Loucy (cell line): ENCODE measurements at regions not wholly inside any gene's neighbourhood (a gene's known extent, or its start where the extent isn't known, plus 50 kb on each side); places are given as distances from the start of the nearest gene placed in this dataset.

Experiments
- H2AFZ ChIP-seq: fragments of 200-600 bp; sonication (generic); 2 replicates; pipeline ENCODE4 v1.6.0; 2016; ENCODE audit warnings: antibody characterized with exemption, mild to moderate bottlenecking, low read length, moderate library complexity
- H3F3A ChIP-seq: fragments of 200-600 bp; 2 replicates; pipeline ENCODE4 v1.6.0; 2016; ENCODE audit warnings: antibody characterized with exemption, low read depth, mild to moderate bottlenecking
- H3K27me3 ChIP-seq: fragments of 200-600 bp; sonication (generic); 2 replicates; pipeline ENCODE4 v1.6.1; 2014; ENCODE audit warnings: low read length, mild to moderate bottlenecking; ENCODE audit not compliant: insufficient read depth, poor library complexity, severe bottlenecking
- H3K36me3 ChIP-seq: fragments of 200-600 bp; sonication (generic); 2 replicates; pipeline ENCODE4 v1.6.1; 2016; ENCODE audit warnings: low read length; ENCODE audit not compliant: insufficient read depth
- H3K4me1 ChIP-seq: fragments of 200-600 bp; sonication (generic); 2 replicates; pipeline ENCODE4 v1.5.1; 2014; ENCODE audit warnings: low read length, mild to moderate bottlenecking; ENCODE audit not compliant: insufficient read depth, poor library complexity, severe bottlenecking
- H3K4me2 ChIP-seq: fragments of 200-600 bp; sonication (generic); 2 replicates; pipeline ENCODE4 v1.6.0; 2014; ENCODE audit warnings: antibody characterized with exemption, low read length, low read depth, mild to moderate bottlenecking; ENCODE audit not compliant: poor library complexity, severe bottlenecking
- H3K4me3 ChIP-seq: fragments of 200-600 bp; sonication (generic); 2 replicates; pipeline ENCODE4 v1.5.1; 2014; ENCODE audit warnings: low read length, mild to moderate bottlenecking, mixed read lengths; ENCODE audit not compliant: poor library complexity, severe bottlenecking
- H3K79me2 ChIP-seq: fragments of 200-600 bp; sonication (generic); 2 replicates; pipeline ENCODE4 v1.6.1; 2014; ENCODE audit warnings: low read length; ENCODE audit not compliant: insufficient read depth
- H3K9ac ChIP-seq: fragments of 200-600 bp; sonication (generic); 2 replicates; pipeline ENCODE4 v1.6.0; 2014; ENCODE audit warnings: mild to moderate bottlenecking, low read depth, low read length, moderate library complexity; ENCODE audit not compliant: poor library complexity, severe bottlenecking
- H3K9me2 ChIP-seq: fragments of 200-600 bp; sonication (generic); replicated peaks from 2 replicates; pipeline ENCODE4 v1.6.1; 2016; ENCODE audit warnings: low read depth, low read length, mixed read lengths
- H3K9me3 ChIP-seq: fragments of 200-600 bp; sonication (generic); 2 replicates; pipeline ENCODE4 v1.6.1; 2014; ENCODE audit warnings: mild to moderate bottlenecking, antibody characterized with exemption, low read length, low read depth; ENCODE audit not compliant: insufficient read depth
- H4K20me1 ChIP-seq: fragments of 200-600 bp; sonication (generic); 2 replicates; pipeline ENCODE4 v1.6.0; 2014; ENCODE audit warnings: antibody characterized with exemption, low read length, mild to moderate bottlenecking; ENCODE audit not compliant: insufficient read depth, poor library complexity, severe bottlenecking
- CTCF ChIP-seq: fragments of 200-600 bp; sonication (generic); conservative IDR thresholded peaks from 2 replicates; pipeline ENCODE4 v1.5.1; 2014; ENCODE audit warnings: mild to moderate bottlenecking, antibody characterized with exemption, low read length
- EZH2phosphoT487 ChIP-seq: fragments of 200-600 bp; IDR thresholded peaks from 2 replicates; pipeline ENCODE4 v1.6.1; 2018; ENCODE audit warnings: antibody characterized with exemption, mild to moderate bottlenecking, moderate library complexity, borderline replicate concordance

- no peaks in the 10 kb centered on the region for H3K36me3 ChIP-seq
Observed at GRCh38 chr11:70498976-70499801, 100.9 kb downstream of the CTTN start.

GRCh38 chr11:70500076-70500847 is 101.9 kb downstream of the CTTN start:
- Histone ChIP-seq H3F3A (no peaks in the 10 kb centered on the region), H4K20me1 (no peaks in the 10 kb centered on the region), H3K4me1 (no peaks in the 10 kb centered on the region), H3K9me3 (peaks cover 5% of the 10 kb centered on the region; the same call in 1 of the 2 replicates), H3K79me2 (no peaks in the 10 kb centered on the region), H3K36me3 (no peaks in the 10 kb centered on the region), H3K4me3 (no peak overlapping the region), H2AFZ (no peak overlapping the region), H3K4me2 (no peak overlapping the region), H3K9me2 (no peaks in the 10 kb centered on the region), H3K27me3 (no peaks in the 10 kb centered on the region), H3K9ac (no peak overlapping the region)
- no peak for TF ChIP-seq EZH2phosphoT487
- TF ChIP-seq CTCF, result no peak

More at GRCh38 chr11:70498976-70499801, 100.9 kb downstream of the CTTN start:
- TF ChIP-seq CTCF (no peak), EZH2phosphoT487 (no peak)
- no peaks in the 10 kb centered on the region for H3K4me1 ChIP-seq
- H3K27me3 ChIP-seq, result no peaks in the 10 kb centered on the region
- H2AFZ ChIP-seq, result no peak overlapping the region
- H3K4me2 ChIP-seq, result no peak overlapping the region
- no peaks in the 10 kb centered on the region for H3K79me2 ChIP-seq
- H3F3A ChIP-seq, result no peaks in the 10 kb centered on the region
- H3K9me2 ChIP-seq, result no peaks in the 10 kb centered on the region
- no peaks in the 10 kb centered on the region for H4K20me1 ChIP-seq
- H3K4me3 ChIP-seq, result no peak overlapping the region
- no peak overlapping the region for H3K9ac ChIP-seq
- peaks cover 13% of the 10 kb centered on the region; the same call in 1 of the 2 replicates for H3K9me3 ChIP-seq

- Histone ChIP-seq H3K36me3 (no peaks in the 10 kb centered on the region), H3K27me3 (no peaks in the 10 kb centered on the region), H3K4me2 (no peak overlapping the region), H3K79me2 (no peaks in the 10 kb centered on the region), H2AFZ (no peak overlapping the region), H3K9me2 (no peaks in the 10 kb centered on the region), H3K4me3 (no peak overlapping the region), H3K4me1 (no peaks in the 10 kb centered on the region), H4K20me1 (no peaks in the 10 kb centered on the region), H3K9ac (no peak overlapping the region), H3F3A (no peaks in the 10 kb centered on the region), H3K9me3 (peaks cover 3% of the 10 kb centered on the region; the same call in 1 of the 2 replicates)
- TF ChIP-seq EZH2phosphoT487, result no peak
- TF ChIP-seq CTCF, result no peak
Observed at GRCh38 chr11:70501051-70501901, 102.9 kb downstream of the CTTN start.
